GM12878 (cell line): ENCODE measurements at regions not wholly inside any gene's neighbourhood (a gene's known extent, or its start where the extent isn't known, plus 50 kb on each side); places are given as distances from the start of the nearest gene placed in this dataset.
"Not testable (repeated sequence)": the region's sequence is repeated elsewhere in the genome, so short reads cannot be mapped to it uniquely, and the experiment has no call there.

ENCODE experiments used
- ATAC-seq: fragments of 200-7000 bp; cut with Tn5 transposase; 3 replicates; pipeline ENCODE4 v1.9.1; 2020; ENCODE audit warnings: mild to moderate bottlenecking, moderate library complexity
- BruUV-seq: library from RNA; stranded (reverse); fragments of 400-500 nt; replicated peaks from 2 replicates; lab custom pipeline; 2021; lab: Mats Ljungman, UMichigan
- CTCF ChIA-PET: fragments of 300-600 bp; sonication (Branson Sonifier 250); formaldehyde crosslinking; extraction: SDS; loops from one replicate; lab custom pipeline; 2021; ENCODE audit warnings: inconsistent platforms; lab: Yijun Ruan, JAX
- POLR2A ChIA-PET: fragments of 350-600 bp; formaldehyde crosslinking; extraction: SDS; loops from one replicate; lab custom pipeline; 2021; ENCODE audit warnings: inconsistent platforms; lab: Charles Lee
- RAD21 ChIA-PET: fragments of 300-600 bp; sonication (Branson Sonifier 250); formaldehyde crosslinking; loops from one replicate; lab custom pipeline; 2023; ENCODE audit warnings: antibody characterized with exemption; ENCODE audit not compliant: unreplicated experiment; lab: Charles Lee
- SMC1A ChIA-PET: fragments of 300-600 bp; sonication (Branson Sonifier 250); formaldehyde crosslinking; loops from one replicate; lab custom pipeline; 2023; ENCODE audit not compliant: unreplicated experiment, uncharacterized antibody; lab: Charles Lee
- DNase-seq: peaks from one replicate; pipeline ENCODE4 v3.0.0-alpha.2; 2011; ENCODE audit warnings: low read depth, low spot score
- FAIRE-seq: peaks from 3 replicates; lab custom pipeline; 2011; peaks lifted over from hg19 to GRCh38; lab: Jason Lieb, UNC
- H2AFZ ChIP-seq: 2 replicates; pipeline ENCODE4 v1.6.0; 2011; ENCODE audit warnings: low read depth, low read length, control low read depth; ENCODE audit not compliant: control insufficient read depth
- H3K27ac ChIP-seq: 2 replicates; pipeline ENCODE4 v1.5.1; 2011; ENCODE audit warnings: control low read depth; ENCODE audit not compliant: control insufficient read depth, insufficient read depth
- H3K27me3 ChIP-seq, 2 experiments: replicated peaks in 1 of 2; 2 replicates each; pipeline versions ENCODE4 v1.6.0 to v1.6.1; 2011; ENCODE audit warnings: low read length in 1 of 2; ENCODE audit not compliant: control insufficient read depth in 2 of 2, insufficient read depth in 2 of 2
- H3K36me3 ChIP-seq, 2 experiments: 2 replicates each; pipeline ENCODE4 v1.5.1; 2011; ENCODE audit warnings: low read length in 1 of 2; ENCODE audit not compliant: control insufficient read depth in 2 of 2, insufficient read depth in 2 of 2
- H3K4me1 ChIP-seq: 2 replicates; pipeline ENCODE4 v1.6.1; 2011; ENCODE audit warnings: mild to moderate bottlenecking, low read length, moderate library complexity, mixed read lengths; ENCODE audit not compliant: control insufficient read depth, insufficient read depth
- H3K4me2 ChIP-seq: 2 replicates; pipeline ENCODE4 v1.6.0; 2011; ENCODE audit warnings: control low read depth; ENCODE audit not compliant: control insufficient read depth, insufficient read depth
- H3K4me3 ChIP-seq: fragments of 200-600 bp; sonication (generic); 2 replicates; pipeline ENCODE4 v1.5.1; 2016
- H3K79me2 ChIP-seq: 2 replicates; pipeline ENCODE4 v1.6.0; 2011; ENCODE audit warnings: low read length; ENCODE audit not compliant: control insufficient read depth, insufficient read depth
- H3K9ac ChIP-seq: 2 replicates; pipeline ENCODE4 v1.8.0; 2011; ENCODE audit warnings: low read length, control low read depth, mixed read lengths; ENCODE audit not compliant: control insufficient read depth, insufficient read depth
- H3K9me3 ChIP-seq: replicated peaks from 3 replicates; pipeline ENCODE4 v1.5.1; 2011; ENCODE audit warnings: mild to moderate bottlenecking, low read length; ENCODE audit not compliant: control insufficient read depth, insufficient read depth
- H4K20me1 ChIP-seq: 2 replicates; pipeline ENCODE4 v1.6.0; 2011; ENCODE audit not compliant: control insufficient read depth, insufficient read depth
- EGR1 ChIP-seq, 2 experiments: IDR thresholded peaks; 1 replicate in 1 of 2; 2 replicates in 1 of 2; pipeline ENCODE4 v1.6.1; 2011 to 2012; ENCODE audit warnings: low read depth in 2 of 2, low read length in 2 of 2, borderline replicate concordance in 1 of 2, mild to moderate bottlenecking in 1 of 2, moderate library complexity in 1 of 2
- EP300 ChIP-seq, 2 experiments: fragments of 150-350 bp in 1 of 2; IDR thresholded peaks; 2 replicates each; pipeline ENCODE4 v1.6.1; 2011 to 2012; ENCODE audit warnings: low read depth in 2 of 2, low read length in 2 of 2, borderline replicate concordance in 1 of 2, improper control_type of control experiment in 1 of 2, inconsistent platforms in 1 of 2; ENCODE audit not compliant: control insufficient read depth in 1 of 2
- NRF1 ChIP-seq: conservative IDR thresholded peaks from 2 replicates; pipeline ENCODE4 v1.6.1; 2011; ENCODE audit warnings: mild to moderate bottlenecking, low read depth, low read length, improper control_type of control experiment
- POLR2AphosphoS2 ChIP-seq: IDR thresholded peaks from 2 replicates; pipeline ENCODE4 v1.6.1; 2011; ENCODE audit warnings: low read depth, mild to moderate bottlenecking, low read length, improper control_type of control experiment, moderate library complexity
- SIX5 ChIP-seq: IDR thresholded peaks from 2 replicates; pipeline ENCODE4 v1.6.1; 2011; ENCODE audit warnings: mild to moderate bottlenecking, low read depth, low read length, moderate library complexity; ENCODE audit not compliant: severe bottlenecking
- WRNIP1 ChIP-seq: IDR thresholded peaks from 2 replicates; pipeline ENCODE4 v1.6.1; 2011; ENCODE audit warnings: low read depth, low read length, improper control_type of control experiment, borderline replicate concordance
- ZNF217 ChIP-seq: fragments of 450-650 bp; IDR thresholded peaks from 2 replicates; pipeline ENCODE4 v1.6.1; 2017; ENCODE audit warnings: antibody characterized with exemption, mild to moderate bottlenecking
- WGBS: methylation state at CpG from one replicate; pipeline ENCODE4 v1.1.6; 2016; ENCODE audit warnings: low lambda C conversion rate; ENCODE audit not compliant: insufficient replicate concordance, insufficient coverage; ENCODE audit errors: missing lambda C conversion rate; 5-methylcytosine and 5-hydroxymethylcytosine counted together
- in situ Hi-C: fragments of 300-500 bp; cut with MboI; formaldehyde crosslinking; loops from 9 replicates; pipeline ENCODE4 v1.14.3; 2018; ENCODE audit warnings: mixed read lengths
- intact Hi-C: fragments of 100-400 bp; cut with micrococcal nuclease; formaldehyde crosslinking; loops from one replicate; pipeline ENCODE4 v1.14.2; 2022; ENCODE audit not compliant: unreplicated experiment
- TF ChIP-seq, protein P1 (sequence below): IDR thresholded peaks from 2 replicates; pipeline ENCODE4 v1.6.1; 2012; ENCODE audit warnings: mild to moderate bottlenecking, low read depth, low read length

DNA sequence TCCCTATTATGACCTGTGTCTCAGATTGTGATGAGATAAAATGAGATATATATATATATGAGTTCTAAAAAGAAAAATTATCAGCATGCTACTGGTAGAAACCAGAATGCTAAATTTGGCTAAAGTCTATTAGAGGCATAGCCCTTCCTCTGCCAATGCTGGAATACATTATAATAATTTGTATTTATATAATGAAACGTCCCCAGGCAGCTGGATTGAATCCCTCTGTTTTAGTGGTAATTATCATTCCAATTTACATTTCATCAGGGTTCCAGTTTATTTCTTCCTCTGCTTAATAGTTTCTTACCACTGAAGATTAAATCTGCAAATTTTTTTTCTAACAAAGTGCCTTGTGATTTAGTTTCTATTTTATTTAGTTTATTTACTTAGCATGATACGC, 71.8 kb upstream of the ABI1 start (continued):
- TF ChIP-seq SIX5 = no peak
- no peak for TF ChIP-seq EP300 (IDR thresholded peaks at IDR 0.05; ENCODE audit: borderline replicate concordance in 1 of 2, control insufficient read depth in 1 of 2, low read depth in 2 of 2, low read length in 2 of 2)
- TF ChIP-seq WRNIP1 = no peak
- TF ChIP-seq NRF1 = no peak

DNA sequence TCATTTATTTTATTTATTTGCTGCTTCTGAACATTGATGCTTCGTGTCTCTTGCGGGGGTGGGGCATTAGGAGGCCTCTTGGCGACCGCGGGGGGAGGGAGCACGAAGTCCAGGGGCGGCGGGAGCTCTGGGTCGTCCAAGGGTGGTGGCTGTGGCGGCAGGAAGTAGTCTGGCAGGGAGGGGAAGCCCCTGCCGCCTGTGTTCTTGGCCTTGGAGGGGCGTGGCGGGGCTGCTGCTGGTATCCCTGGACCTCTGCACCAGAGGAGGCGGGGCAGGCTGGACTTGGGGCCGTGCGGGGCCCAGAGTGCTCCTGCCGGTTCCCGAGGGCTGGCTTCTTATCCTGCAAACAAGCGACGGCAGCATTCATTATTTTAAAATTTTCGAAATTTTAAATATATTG, 70.5 kb upstream of the ABI1 start:
- Histone ChIP-seq H3K4me2 (peak overlapping the region; percentile 38; the same call in 1 of the 2 replicates), H3K27ac (no peak overlapping the region)
- WGBS = 10% methylated on average over 14 of the region's 21 CpGs

DNA sequence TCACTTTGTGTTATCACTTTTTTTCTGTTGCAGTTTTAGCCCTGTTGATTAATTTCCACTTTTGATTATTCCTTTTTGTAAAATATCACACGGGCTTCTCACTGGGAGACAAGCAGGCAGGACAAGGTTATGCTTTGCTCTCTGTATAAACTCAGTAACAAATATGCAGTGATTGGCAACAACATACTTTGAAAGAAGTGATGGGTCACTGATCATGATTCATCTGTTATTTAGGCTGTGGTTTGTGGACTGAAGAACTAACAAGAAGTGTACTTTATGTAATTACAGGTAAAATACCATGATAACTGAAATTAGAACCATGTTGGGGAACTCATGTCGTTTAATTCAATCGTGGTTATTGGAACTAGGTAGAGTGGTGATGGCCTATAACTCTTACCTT, 62.1 kb upstream of the ABI1 start:
- H3K27ac ChIP-seq, H3K4me2 ChIP-seq, in situ Hi-C loops, POLR2A ChIA-PET, H2AFZ ChIP-seq, BruUV-seq, H3K4me3 ChIP-seq, RAD21 ChIA-PET, H3K36me3 ChIP-seq, ATAC-seq, DNase-seq, H3K79me2 ChIP-seq, H3K27me3 ChIP-seq, H3K9ac ChIP-seq, intact Hi-C loops, H4K20me1 ChIP-seq, H3K4me1 ChIP-seq, SMC1A ChIA-PET, H3K9me3 ChIP-seq, CTCF ChIA-PET: not testable (repeated sequence)
- WGBS = 1% methylated on average over 3 of the region's 3 CpGs
- peak; percentile 94 for FAIRE-seq

More for the DNA sequence above, 70.5 kb upstream of the ABI1 start:
- in situ Hi-C loops = no loop called here
- H3K4me3 ChIP-seq = no peak overlapping the region
- TF ChIP-seq EGR1 (IDR thresholded peaks at IDR 0.05; ENCODE audit: borderline replicate concordance in 1 of 2, low read depth in 2 of 2, low read length in 2 of 2) (0 out of 3 replicates have a peak, but pooled peaks of 1 of the 2 experiments have one; percentile 27), ZNF217 (no peak), POLR2AphosphoS2 (no peak)
- TF ChIP-seq, protein P1, sequence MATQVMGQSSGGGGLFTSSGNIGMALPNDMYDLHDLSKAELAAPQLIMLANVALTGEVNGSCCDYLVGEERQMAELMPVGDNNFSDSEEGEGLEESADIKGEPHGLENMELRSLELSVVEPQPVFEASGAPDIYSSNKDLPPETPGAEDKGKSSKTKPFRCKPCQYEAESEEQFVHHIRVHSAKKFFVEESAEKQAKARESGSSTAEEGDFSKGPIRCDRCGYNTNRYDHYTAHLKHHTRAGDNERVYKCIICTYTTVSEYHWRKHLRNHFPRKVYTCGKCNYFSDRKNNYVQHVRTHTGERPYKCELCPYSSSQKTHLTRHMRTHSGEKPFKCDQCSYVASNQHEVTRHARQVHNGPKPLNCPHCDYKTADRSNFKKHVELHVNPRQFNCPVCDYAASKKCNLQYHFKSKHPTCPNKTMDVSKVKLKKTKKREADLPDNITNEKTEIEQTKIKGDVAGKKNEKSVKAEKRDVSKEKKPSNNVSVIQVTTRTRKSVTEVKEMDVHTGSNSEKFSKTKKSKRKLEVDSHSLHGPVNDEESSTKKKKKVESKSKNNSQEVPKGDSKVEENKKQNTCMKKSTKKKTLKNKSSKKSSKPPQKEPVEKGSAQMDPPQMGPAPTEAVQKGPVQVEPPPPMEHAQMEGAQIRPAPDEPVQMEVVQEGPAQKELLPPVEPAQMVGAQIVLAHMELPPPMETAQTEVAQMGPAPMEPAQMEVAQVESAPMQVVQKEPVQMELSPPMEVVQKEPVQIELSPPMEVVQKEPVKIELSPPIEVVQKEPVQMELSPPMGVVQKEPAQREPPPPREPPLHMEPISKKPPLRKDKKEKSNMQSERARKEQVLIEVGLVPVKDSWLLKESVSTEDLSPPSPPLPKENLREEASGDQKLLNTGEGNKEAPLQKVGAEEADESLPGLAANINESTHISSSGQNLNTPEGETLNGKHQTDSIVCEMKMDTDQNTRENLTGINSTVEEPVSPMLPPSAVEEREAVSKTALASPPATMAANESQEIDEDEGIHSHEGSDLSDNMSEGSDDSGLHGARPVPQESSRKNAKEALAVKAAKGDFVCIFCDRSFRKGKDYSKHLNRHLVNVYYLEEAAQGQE = no peak
- FAIRE-seq (no peak), DNase-seq (no peak), ATAC-seq (peak; percentile 100)
- POLR2A ChIA-PET = no interaction called here
- BruUV-seq = no TSS peak
- H3K79me2 ChIP-seq = no peaks in the 10 kb centered on the region
- intact Hi-C loops = no loop called here
- H3K4me1 ChIP-seq = no peaks in the 10 kb centered on the region
- H3K9me3 ChIP-seq = no peaks in the 10 kb centered on the region
- no peak overlapping the region for H3K9ac ChIP-seq
- H4K20me1 ChIP-seq = no peaks in the 10 kb centered on the region
- H2AFZ ChIP-seq = peak overlapping the region; percentile 37
- RAD21 ChIA-PET = no interaction called here
- H3K27me3 ChIP-seq = no peaks in the 10 kb centered on the region
- H3K36me3 ChIP-seq = no peaks in the 10 kb centered on the region
- CTCF ChIA-PET = interaction anchor here (1.0 kb wide), 1 partner anchor 429 kb away, joined by 3 read pairs; no protein-coding TSS in a partner anchor
- SMC1A ChIA-PET = interaction anchor here (0.9 kb wide), 1 partner anchor 166 kb away, joined by 3 read pairs; no protein-coding TSS in a partner anchor
